SK-N-SH (cell line): ENCODE measurements at regions not wholly inside any gene's neighbourhood (a gene's known extent, or its start where the extent isn't known, plus 50 kb on each side); places are given as distances from the start of the nearest gene placed in this dataset.

Experiments
- CHD2 ChIP-seq: fragments of 150-350 bp; IDR thresholded peaks from 2 replicates; pipeline ENCODE4 v1.6.1; 2018; ENCODE audit warnings: low read length; ENCODE audit not compliant: partially characterized antibody
- CTCF ChIP-seq: fragments of 200-600 bp; sonication (generic); IDR thresholded peaks from 2 replicates; pipeline ENCODE4 v1.6.1; 2017; ENCODE audit warnings: antibody characterized with exemption, mild to moderate bottlenecking, moderate library complexity
- EP300 ChIP-seq, 2 experiments: IDR thresholded peaks; 2 replicates each; pipeline versions ENCODE4 v1.4.0 to v1.6.1; 2012; ENCODE audit warnings: borderline replicate concordance in 1 of 2, low read depth in 1 of 2, low read length in 1 of 2
- FOXJ3 ChIP-seq: sonication (generic); formaldehyde crosslinking; IDR thresholded peaks from 2 replicates; pipeline ENCODE4 v1.5.1; 2020; ENCODE audit warnings: mild to moderate bottlenecking, missing genetic modification reagents
- GATA2 ChIP-seq: sonication (generic); formaldehyde crosslinking; IDR thresholded peaks from 2 replicates; pipeline ENCODE4 v1.5.0; 2020; ENCODE audit warnings: mild to moderate bottlenecking, missing genetic modification reagents
- IRF3 ChIP-seq: fragments of 150-350 bp; IDR thresholded peaks from 2 replicates; pipeline ENCODE4 v1.6.1; 2016; ENCODE audit warnings: mild to moderate bottlenecking, low read depth, low read length
- JUND ChIP-seq: IDR thresholded peaks from 2 replicates; pipeline ENCODE4 v1.4.0; 2012
- POLR2AphosphoS5 ChIP-seq: IDR thresholded peaks from 2 replicates; pipeline ENCODE4 v1.6.1; 2012; ENCODE audit warnings: low read depth, low read length
- RAD21 ChIP-seq: IDR thresholded peaks from 2 replicates; pipeline ENCODE4 v1.6.1; 2012; ENCODE audit warnings: mild to moderate bottlenecking, low read length
- RFX5 ChIP-seq: IDR thresholded peaks from 2 replicates; pipeline ENCODE4 v1.6.1; 2012; ENCODE audit warnings: mild to moderate bottlenecking, improper control_type of control experiment, low read length
- SMC3 ChIP-seq: IDR thresholded peaks from 2 replicates; pipeline ENCODE4 v1.6.1; 2012; ENCODE audit warnings: low read depth, low read length, improper control_type of control experiment
- TAF1 ChIP-seq: IDR thresholded peaks from 2 replicates; pipeline ENCODE4 v1.6.1; 2012; ENCODE audit warnings: low read depth, mild to moderate bottlenecking, low read length, moderate library complexity, borderline replicate concordance
- USF1 ChIP-seq: IDR thresholded peaks from 2 replicates; pipeline ENCODE4 v1.4.0; 2012; ENCODE audit warnings: low read depth, borderline replicate concordance
- ZBTB33 ChIP-seq: IDR thresholded peaks from 2 replicates; pipeline ENCODE4 v1.4.0; 2012; ENCODE audit warnings: low read depth, borderline replicate concordance

- TF ChIP-seq POLR2AphosphoS5 (no peak), CTCF (no peak), RFX5 (no peak), JUND (no peak), ZBTB33 (no peak), RAD21 (no peak), USF1 (no peak), TAF1 (no peak), SMC3 (no peak), IRF3 (no peak), FOXJ3 (CRISPR knock-in tag) (no peak), EP300 (IDR thresholded peaks at IDR 0.05; ENCODE audit: borderline replicate concordance in 1 of 2, low read depth in 1 of 2, low read length in 1 of 2) (no peak), CHD2 (no peak), GATA2 (CRISPR knock-in tag) (no peak)
Measured at GRCh38 chr6:140440223-140440835, 1065.9 kb upstream of the CITED2 start.
